ENCODE measurements at regions not wholly inside any gene's neighbourhood (a gene's known extent, or its start where the extent isn't known, plus 50 kb on each side); places are given as distances from the start of the nearest gene placed in this dataset.

- no peaks in the 10 kb centered on the region for H3K9me1 ChIP-seq (ENCODE audit: control insufficient read depth, insufficient read depth, low read length)
- H3K9ac ChIP-seq (ENCODE audit: insufficient read depth in 1 of 2, low read depth in 2 of 2, low read length in 2 of 2): no peak overlapping the region
- H3K36me3 ChIP-seq (ENCODE audit: control insufficient read depth, insufficient read depth, low read length): no peaks in the 10 kb centered on the region
- intact Hi-C loops (cut with micrococcal nuclease): no loop called here
- H3K4me1 ChIP-seq (replicated peaks in 1 of 2; ENCODE audit: control insufficient read depth in 2 of 2, insufficient read depth in 2 of 2, low read length in 2 of 2): no peaks in the 10 kb centered on the region
- TF ChIP-seq ZNF644 (tag; IDR thresholded peaks at IDR 0.05; ENCODE audit: low read depth) (no peak), SMARCA5 (IDR thresholded peaks at IDR 0.05) (no peak), KDM5B (IDR thresholded peaks at IDR 0.05; ENCODE audit: insufficient replicate concordance, low read depth, low read length) (no peak), USF1 (CRISPR knock-in tag; IDR thresholded peaks at IDR 0.05) (no peak), BRD9 (IDR thresholded peaks at IDR 0.05; ENCODE audit: low read depth, partially characterized antibody) (no peak), PHB (CRISPR knock-in tag; IDR thresholded peaks at IDR 0.05) (no peak), TCF7 (IDR thresholded peaks at IDR 0.05; ENCODE audit: borderline replicate concordance) (no peak), ZNF586 (CRISPR knock-in tag; conservative IDR thresholded peaks at IDR 0.05) (no peak)
- H2AFZ ChIP-seq (ENCODE audit: low read depth, low read length): no peak overlapping the region
- H3K4me2 ChIP-seq (ENCODE audit: insufficient read depth, low read length): no peak overlapping the region
- CTCF ChIA-PET (ENCODE audit: low intra/inter-chr PET ratio): no interaction called here
- FAIRE-seq: no peak
- WGBS (ENCODE audit: insufficient coverage, low coverage, missing lambda C conversion rate): 0% methylated on average over 2 of the region's 2 CpGs
- POLR2A ChIA-PET: no interaction called here
- H4K20me1 ChIP-seq (replicated peaks; ENCODE audit: control insufficient read depth, insufficient read depth, low read length): no peaks in the 10 kb centered on the region
- ATAC-seq: no peak
- no peak overlapping the region for H3K27ac ChIP-seq (ENCODE audit: extremely low read depth, low read depth, low read length)
- no peak for DNase-seq (ENCODE audit: extremely low read depth in 1 of 4, low spot score in 3 of 4)
- peaks cover 2% of the 10 kb centered on the region; the same call in 1 of the 2 replicates for H3K9me3 ChIP-seq (replicated peaks; ENCODE audit: control insufficient read depth, insufficient read depth, low read depth, low read length)
- no peak overlapping the region for H3K4me3 ChIP-seq
- BruUV-seq (replicated peaks): no TSS peak
- no peaks in the 10 kb centered on the region for H3K27me3 ChIP-seq (ENCODE audit: control insufficient read depth in 2 of 2, insufficient read depth in 2 of 2, low read length in 2 of 2)
- in situ Hi-C loops (cut with MboI): no loop called here
- no peaks in the 10 kb centered on the region for H3K79me2 ChIP-seq (ENCODE audit: control insufficient read depth, insufficient read depth, low read length)
Observed at GRCh38 chr12:67486671-67487070, 161.9 kb upstream of the DYRK2 start.

All from K562 (cell line).